HG02759 (cell line): ENCODE measurements at regions not wholly inside any gene's neighbourhood (a gene's known extent, or its start where the extent isn't known, plus 50 kb on each side); places are given as distances from the start of the nearest gene placed in this dataset.

Experiments used
- ATAC-seq: cut with Tn5 transposase; IDR thresholded peaks from one replicate; pipeline ENCODE4 v1.9.1; 2021; ENCODE audit warnings: mild to moderate bottlenecking, moderate library complexity; ENCODE audit not compliant: unreplicated experiment

DNA sequence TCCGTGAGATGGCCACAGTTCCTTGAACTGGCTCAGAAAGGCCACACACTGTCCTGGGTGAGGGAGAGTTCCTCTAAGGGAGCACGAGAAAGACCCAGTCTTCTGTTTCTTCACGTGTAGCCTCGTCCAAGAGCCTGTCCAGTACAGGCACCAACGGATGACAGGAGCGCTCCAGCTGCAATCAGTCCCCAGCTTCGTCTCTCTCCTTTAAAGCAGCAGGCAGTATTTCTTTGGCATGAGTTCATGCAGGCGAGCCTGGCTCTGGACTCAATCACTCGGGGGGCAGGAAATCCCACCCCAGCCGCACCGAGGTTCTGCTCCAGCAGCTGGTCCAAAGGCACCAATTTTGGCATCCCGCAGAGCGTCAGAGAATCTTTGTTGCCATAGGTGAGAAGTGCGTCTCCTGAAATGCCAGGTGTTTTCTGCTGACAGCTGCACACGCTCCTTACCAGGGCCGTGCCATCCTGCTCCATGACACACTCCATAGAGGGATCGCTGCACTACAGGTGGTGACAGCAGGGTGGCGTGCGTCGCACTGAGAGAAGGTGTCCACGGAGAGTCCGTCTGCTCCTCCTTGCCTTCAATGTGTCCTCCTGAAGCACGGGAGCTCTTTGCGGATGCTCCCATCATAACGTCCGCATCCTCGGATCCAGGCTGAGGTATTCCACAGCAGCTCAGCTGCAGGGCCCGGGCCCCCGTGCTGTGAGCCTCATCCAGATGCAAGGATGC is 59.6 kb upstream of the AFDN start:
- no peak for ATAC-seq

DNA sequence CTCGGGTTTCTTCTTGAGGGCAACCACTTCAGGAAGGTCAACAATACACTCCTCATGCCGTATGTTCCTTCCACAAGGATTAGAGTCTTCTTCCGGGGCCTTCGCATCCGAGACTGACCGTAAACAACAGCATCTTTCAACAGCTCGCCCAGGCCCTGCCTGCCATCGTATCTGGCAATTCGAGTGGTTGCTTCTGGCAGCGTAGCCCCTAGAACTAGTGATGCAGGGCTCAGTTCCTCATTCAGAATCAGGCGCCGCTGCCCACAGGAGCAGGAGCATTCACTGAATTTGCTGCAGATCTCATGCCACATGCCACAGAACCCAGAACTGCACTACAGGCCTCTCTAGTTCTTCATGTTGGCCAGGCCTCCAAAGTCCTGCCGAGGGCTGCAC is 59.0 kb upstream of the AFDN start:
- ATAC-seq, result no peak

DNA sequence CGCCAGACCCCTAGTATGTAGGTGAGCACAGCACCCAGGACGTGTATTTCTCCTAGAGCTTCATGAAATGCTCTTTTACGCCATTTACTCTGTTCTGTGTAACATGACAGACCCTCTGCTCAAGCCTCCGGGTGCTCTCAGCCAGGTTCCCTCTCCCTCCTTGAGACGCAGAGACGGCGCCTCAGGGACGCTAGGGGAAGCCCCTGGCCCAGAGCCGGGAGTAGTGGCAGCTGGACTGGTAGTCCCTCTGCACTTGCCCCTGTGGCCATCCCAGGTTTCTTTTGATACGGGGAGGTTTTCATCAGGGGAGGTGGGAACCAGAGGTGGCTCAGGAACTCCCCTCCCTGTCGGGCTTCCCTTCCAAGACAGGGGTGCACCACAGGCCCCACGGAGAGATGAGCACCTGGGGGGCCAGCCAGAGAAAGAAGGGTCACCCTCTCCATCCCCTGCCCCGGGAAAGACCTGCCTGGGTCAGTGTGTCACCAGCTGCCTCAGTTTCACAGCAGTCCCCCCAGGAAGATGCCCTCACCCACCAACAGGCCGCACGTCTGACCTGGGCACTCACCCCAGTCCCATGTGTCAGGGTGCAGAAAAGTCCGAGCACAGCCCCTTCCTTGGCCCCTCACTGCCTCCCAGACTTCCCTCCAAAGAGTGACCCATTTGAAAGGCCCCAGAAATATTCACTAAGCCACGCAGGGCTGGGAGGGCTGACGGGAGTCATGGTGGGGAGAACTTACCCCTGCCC is 58.1 kb upstream of the AFDN start:
- ATAC-seq, result no peak

DNA sequence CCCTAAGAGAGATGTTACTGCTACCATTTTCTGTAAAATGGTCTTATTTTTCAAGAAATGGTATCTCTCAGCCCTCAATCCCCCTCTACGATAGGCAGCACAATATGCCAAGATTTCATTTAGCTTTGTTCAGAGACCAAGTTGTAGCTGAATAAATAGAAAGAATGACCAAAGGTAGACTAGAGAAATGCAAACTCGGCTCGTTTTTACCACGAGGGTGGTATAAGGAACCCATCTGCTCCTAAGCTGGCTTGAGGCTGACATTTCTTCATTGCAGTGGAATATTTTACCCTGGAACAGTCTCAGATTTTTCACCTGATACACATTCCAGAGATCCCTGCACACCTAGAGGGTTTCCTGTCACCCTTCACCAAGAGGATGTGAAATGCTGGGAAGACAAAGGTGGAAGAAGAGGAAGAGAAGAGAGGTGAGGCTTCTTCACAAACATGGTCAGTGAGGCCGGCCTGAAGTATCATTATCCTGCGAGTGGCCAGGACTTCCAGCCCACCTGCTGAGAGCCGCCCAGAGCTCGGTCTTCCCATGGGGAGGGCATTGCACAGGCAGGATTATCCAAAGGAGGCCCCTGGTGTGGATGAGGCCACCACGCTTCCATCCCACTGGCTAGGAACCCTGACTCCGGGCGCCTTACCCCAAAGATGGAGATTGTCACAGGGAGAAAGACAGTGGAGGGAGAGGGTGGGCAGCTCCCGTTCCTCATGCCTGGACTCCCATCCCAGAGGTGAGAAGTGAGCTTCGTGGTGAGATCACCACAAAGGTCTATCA is 57.1 kb upstream of the AFDN start:
- no peak for ATAC-seq

DNA sequence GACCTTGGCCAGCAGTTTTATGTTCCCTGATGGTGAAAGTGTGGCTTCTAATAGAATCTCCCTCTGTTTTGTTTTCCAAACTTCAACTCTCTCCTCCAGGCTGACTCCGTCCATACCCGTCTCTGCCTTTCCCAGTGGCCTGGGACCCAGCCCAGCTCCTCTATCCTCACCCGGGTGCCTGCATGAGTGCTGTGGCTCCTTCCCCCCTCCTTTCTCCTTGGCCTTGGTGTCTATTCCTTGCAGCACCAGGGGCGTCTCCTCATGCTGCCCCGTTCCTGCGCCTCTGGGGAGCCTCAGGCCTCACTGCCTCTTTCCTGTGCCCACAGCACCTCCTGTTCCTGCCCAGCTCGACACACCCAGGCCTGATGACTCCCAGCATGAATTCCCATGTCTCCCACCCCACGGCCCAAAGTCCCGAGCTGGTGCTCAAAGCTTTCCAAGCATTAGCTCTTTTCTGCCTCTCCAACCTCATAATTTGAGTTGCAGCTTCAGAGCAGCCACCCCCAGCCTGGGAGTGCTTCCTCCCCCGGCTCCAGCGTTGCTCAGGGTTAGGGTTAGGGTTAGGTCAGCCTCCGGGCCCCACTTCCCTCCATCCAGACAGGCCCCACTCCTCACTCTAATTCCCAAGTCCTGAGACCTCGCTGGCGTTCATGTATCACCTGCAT is 56.3 kb upstream of the AFDN start:
- ATAC-seq, result no peak

DNA sequence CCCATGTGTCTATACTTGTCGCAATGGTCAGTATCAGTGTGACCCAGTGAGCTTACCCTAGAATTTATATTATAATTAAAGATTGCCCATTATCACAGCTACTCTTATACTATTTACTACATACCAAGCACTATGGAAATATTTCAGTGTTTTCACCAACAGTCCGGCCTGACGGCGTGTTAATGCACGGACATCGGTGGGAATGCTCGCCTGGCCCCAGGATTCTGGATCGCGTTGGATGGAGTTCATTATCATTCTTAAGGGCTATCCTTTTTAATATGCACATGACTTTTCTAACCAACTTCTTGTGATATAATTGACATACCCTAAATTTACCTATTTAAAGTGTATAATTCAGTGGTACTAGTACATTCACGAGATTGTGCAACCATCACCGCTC is 51.8 kb upstream of the AFDN start:
- ATAC-seq, result no peak

DNA sequence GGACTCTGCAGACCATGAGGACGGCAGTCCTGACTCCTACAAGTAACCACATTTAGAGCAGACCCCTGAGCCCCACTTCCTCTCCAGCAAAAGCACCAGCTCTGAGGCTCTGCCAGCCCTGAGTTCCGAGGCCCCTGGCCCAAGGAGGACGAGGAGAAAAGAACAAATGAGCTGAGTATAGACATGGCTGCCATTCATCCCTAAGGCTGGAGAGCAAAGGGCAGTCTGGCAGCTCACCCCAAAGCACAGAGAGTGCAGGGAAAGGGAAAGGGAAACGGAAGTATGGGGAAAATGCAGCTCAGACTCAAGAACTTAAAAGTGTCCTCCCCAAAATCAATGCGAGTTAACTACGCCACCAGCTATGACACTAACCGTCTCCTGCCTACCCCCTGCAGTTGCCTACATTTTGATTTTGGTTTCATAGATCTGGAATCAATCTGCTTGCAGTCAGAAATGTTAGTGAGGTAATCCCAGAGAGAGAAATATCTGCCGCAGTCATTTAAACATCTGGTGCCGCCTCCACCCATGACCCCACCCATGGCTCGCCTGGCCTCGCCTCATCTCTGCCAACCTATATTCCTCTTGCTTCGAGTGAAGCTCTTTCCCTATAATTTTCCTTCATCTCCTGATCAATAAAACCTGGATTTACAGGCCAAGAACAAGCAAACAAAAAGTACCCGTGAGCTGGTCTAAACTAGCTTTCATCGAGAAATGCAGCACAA is 49.6 kb upstream of the AFDN start:
- ATAC-seq, result no peak
